ENCODE measurements at regions not wholly inside any gene's neighbourhood (a gene's known extent, or its start where the extent isn't known, plus 50 kb on each side); places are given as distances from the start of the nearest gene placed in this dataset.

DNA sequence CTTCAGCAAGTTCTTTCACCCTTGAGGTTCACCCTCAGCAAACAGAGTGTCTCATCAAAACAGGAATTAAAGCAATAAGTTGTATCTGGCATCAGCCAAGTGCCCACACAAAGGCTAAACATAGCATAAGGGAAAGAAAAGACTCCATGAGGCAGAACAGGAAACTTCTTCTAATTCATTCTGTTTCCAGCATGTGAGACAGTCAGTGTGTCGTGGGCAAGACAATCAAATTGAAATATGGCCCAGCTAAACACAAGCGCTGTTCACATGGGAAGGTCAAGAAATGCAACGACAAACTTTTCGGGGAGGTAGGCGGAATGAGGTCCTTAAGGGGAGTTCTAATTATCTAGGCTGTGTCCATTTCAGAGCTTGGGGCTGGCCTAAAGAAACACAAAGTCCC lies 393.4 kb downstream of the HAPSTR1 start:
- TF ChIP-seq CTCF (IDR thresholded peaks at IDR 0.05; ENCODE audit: borderline replicate concordance, extremely low read depth, low read length, poor library complexity, severe bottlenecking) (no peak), EZH2 (IDR thresholded peaks at IDR 0.05; ENCODE audit: borderline replicate concordance, low read depth, low read length, severe bottlenecking) (no peak)

Data from DND-41 (cell line).